ENCODE measurements at regions not wholly inside any gene's neighbourhood (a gene's known extent, or its start where the extent isn't known, plus 50 kb on each side); places are given as distances from the start of the nearest gene placed in this dataset.

DNA sequence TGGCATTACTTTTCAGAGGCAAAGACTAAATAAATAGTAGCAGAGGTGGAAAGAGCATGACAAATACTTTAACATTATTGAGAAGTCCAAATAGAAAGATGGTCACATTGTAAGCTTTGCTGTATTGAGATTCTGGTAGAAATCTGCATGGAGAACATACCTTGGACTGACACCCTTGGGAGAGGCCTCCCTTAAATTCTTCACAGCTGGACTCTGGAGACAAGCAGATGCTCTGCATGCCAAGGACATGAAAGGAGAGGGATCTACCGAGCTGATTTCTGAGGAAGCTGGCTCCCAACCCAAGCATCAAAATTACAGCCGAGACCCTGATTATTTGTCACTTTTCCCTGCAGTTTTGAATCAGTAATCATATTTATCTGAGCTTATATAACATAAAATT lies 212.5 kb upstream of the COL8A1 start:
- DNase-seq, result no peak

DNA sequence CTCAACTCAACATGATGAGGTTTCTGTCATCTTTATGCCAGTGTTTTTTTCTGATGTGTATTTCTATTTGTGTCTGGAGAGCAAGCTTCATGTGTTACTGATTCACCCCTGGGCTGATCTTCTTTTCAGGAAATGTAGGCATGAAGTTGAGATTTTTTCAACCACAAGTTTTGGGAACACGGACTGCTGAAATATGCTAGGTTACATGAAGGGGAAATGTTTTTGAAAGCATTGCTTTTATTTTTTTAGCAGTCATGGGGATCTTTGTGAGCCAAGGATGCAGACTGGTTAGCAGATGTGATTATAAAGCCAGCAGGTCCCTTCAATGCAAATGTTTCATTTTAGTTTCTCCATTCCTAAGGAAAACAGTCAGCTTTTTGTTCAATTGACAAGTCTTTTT lies 219.3 kb upstream of the COL8A1 start:
- no peak for DNase-seq

DNA sequence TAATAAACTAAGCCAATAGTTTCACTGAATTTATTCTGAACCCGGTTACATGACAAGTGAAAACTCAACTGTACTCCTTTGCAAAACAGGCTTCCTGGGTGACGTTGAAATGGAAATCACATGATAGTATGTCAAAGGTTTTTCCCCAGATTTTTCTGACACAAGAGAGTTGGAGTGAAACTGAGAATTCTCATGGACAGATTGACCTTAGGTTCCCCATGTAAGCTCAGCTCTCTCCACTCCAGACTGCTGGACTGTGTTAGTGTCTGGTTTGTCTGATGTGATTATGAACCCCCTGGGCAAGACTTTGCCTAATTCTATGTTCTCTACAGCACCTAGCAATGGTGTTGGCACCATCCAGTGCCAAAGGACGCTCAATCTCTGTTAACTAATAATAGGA lies 219.7 kb upstream of the COL8A1 start:
- no peak for DNase-seq

DNA sequence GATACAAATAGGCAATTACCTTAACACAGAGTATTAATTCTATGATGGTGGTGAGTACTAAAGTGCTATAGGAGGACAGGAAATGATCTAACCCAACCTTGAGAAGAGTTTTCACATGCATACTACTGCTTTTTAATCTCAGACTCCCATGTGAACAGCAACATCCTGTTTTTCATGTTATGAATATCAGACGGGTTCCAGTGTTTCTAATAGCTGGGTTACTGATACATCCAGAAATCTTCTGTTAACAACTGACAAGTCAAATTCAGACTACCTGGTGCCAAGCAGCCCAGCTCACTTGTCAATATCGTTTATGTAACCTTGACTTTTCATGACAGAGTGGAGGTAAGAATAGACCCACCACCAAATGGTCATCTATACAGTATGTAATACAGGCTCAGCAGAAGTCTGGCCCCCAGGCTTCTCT lies 220.2 kb upstream of the COL8A1 start:
- DNase-seq, result no peak

DNA sequence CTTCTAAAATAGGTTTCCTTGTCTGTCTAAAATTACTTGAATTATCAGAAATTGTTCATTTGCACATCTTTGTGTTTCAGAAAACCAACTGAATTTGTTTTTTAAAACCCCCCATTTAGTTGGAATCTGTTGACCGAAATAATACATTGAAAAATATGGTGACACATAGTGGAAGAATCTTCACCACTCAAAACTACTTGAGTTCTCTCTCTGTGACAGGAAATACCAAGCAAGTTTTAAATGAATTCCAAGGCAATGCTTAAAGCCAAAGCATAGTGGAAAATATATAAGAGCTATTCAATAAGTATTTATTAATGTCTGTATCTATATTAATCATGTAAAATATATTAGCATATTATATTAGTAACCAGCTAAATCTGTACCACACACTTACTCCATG lies 224.9 kb upstream of the COL8A1 start:
- DNase-seq, result no peak

- no peak for DNase-seq
Measured at GRCh38 chr3:99410789-99411311, 227.5 kb upstream of the COL8A1 start.

GRCh38 chr3:99409961-99410360 lies 228.4 kb upstream of the COL8A1 start:
- DNase-seq, result no peak

DNA sequence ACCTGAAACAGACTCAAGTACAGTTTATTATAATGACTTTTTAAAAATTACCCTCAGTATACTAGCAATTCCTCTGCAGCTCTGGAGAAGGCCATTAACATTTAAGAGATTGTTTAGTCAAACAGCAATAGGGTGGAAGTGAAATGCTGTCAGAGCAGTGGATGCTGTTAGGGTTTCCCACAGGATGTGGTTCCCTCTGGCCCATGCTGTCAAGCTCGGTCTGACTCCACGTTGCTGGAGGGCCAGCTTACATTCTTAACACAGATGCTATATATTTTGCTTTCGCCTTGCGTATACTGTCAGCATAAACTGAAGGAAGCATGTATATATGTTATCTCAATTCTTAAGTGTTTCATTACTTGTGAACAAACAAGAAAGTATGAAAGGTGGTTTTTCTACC lies 231.1 kb upstream of the COL8A1 start:
- DNase-seq, result no peak

DNA sequence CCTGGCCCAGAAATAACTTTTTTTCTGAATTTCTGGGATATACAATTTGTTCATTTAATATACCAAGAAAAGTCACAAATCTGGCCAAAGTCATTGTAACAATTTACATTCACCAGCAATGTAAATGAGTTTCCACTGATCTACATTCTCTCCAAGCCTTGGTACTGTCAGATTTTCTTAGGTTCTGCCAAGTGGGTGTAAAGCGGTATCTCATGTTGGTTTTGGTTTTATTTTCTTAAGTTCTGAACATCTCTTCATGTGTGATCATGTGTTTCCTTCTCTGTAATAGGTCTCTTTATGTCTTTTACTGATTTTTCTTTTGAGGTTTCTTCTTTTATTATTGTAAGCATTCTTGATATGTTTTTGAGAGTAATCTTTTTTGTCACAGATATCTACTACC lies 235.6 kb upstream of the COL8A1 start:
- no peak for DNase-seq

GRCh38 chr3:99400352-99400751 lies 238.0 kb upstream of the COL8A1 start:
- no peak for DNase-seq

GRCh38 chr3:99396651-99397275 lies 241.6 kb upstream of the COL8A1 start:
- DNase-seq, result no peak

- no peak for DNase-seq
Measured at GRCh38 chr3:99394831-99395778, 243.3 kb upstream of the COL8A1 start.

GRCh38 chr3:99393961-99394360 lies 244.4 kb upstream of the COL8A1 start:
- DNase-seq, result no peak

- DNase-seq, result no peak
Measured at GRCh38 chr3:99388780-99389179, 249.6 kb upstream of the COL8A1 start.

GRCh38 chr3:99384596-99384995 lies 253.8 kb upstream of the COL8A1 start:
- DNase-seq, result no peak

DNA sequence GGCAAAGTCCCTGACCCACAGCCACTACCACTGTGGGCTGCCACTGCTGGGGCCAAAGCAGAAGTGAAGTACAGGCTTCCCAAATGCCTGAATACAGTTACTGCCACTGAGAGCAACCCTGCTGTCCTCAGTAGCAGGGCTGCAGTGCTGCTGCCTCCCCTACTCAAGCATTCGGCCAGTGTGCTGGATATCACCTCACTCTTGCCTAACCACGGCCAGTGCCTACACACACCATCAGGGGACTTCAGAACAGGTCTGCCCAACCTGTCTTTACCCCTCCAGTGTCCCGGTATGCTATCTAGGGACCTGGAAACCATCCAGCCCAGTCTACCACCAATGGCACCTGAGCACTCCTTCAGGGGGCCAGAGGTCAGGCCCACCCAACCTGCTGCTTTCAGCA lies 261.5 kb upstream of the COL8A1 start:
- DNase-seq, result no peak

DNA sequence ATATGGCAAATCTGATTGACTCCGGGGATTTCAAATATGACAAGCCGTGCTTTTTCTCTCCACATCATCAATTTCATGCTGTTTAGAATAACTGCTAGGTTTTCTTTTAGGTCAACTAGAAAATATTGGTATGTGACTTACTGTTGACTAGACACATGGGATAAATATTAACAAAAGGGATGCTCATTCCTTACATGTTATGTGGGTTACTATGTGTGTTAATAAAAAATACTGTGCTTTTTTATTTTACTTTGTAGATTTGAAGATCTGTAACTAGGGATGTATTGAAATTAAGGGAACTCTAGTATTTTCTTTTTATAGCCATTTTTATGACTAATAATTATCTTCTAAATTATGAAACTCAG lies 264.6 kb upstream of the COL8A1 start:
- no peak for DNase-seq

- DNase-seq, result no peak
Measured at GRCh38 chr3:99373088-99373845, 265.1 kb upstream of the COL8A1 start.

GRCh38 chr3:99366663-99367429 lies 271.5 kb upstream of the COL8A1 start:
- no peak for DNase-seq

GRCh38 chr3:99365979-99366378 lies 272.4 kb upstream of the COL8A1 start:
- no peak for DNase-seq

- DNase-seq, result no peak
Measured at GRCh38 chr3:99365396-99365795, 273.0 kb upstream of the COL8A1 start.

DNA sequence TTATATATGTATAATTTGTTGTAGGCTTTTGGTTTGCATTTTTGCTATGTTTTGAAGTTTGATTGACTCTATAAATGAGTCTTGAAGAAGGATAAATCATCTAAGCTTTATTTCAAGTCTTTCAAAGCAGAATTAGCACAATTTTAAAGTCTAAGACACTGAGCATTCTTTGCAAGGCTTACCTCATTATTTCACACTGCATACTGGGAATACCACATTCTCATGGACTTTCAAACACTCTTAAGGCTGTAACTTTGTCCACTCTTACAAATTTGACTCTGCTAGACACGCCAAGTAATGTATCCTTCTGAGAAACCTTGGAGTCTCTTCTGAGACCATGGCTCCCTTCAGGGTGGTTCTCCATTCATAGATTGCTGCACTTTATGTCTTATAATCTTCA lies 281.3 kb upstream of the COL8A1 start:
- no peak for DNase-seq

- no peak for DNase-seq
Measured at GRCh38 chr3:99356696-99357095, 281.7 kb upstream of the COL8A1 start.

All from bone marrow (tissue), 2 donors.